Endodermal cell (in vitro differentiated cells): ENCODE measurements at regions not wholly inside any gene's neighbourhood (a gene's known extent, or its start where the extent isn't known, plus 50 kb on each side); places are given as distances from the start of the nearest gene placed in this dataset.

Experiments
- DNase-seq: peaks from one replicate; pipeline ENCODE4 v3.0.0-alpha.2; 2017
- H3K27ac ChIP-seq: 2 replicates; pipeline ENCODE4 v1.5.1; 2013; ENCODE audit warnings: mild to moderate bottlenecking, low read depth, low read length, moderate library complexity
- H3K27me3 ChIP-seq: 2 replicates; pipeline ENCODE4 v1.6.1; 2013; ENCODE audit warnings: mild to moderate bottlenecking, low read length, moderate library complexity; ENCODE audit not compliant: insufficient read depth, control insufficient read depth, poor library complexity, severe bottlenecking
- H3K36me3 ChIP-seq: 2 replicates; pipeline ENCODE4 v1.7.0; 2013; ENCODE audit warnings: mild to moderate bottlenecking, low read length, moderate library complexity; ENCODE audit not compliant: control insufficient read depth, insufficient read depth
- H3K4me1 ChIP-seq: one replicate; pipeline ENCODE4 v1.7.0; 2013; ENCODE audit warnings: low read length; ENCODE audit not compliant: control insufficient read depth, insufficient read depth
- H3K4me3 ChIP-seq: 2 replicates; pipeline ENCODE4 v1.5.1; 2013; ENCODE audit warnings: mild to moderate bottlenecking, low read length, moderate library complexity
- H3K9ac ChIP-seq: 2 replicates; pipeline ENCODE4 v1.6.1; 2013; ENCODE audit warnings: mild to moderate bottlenecking, low read length, moderate library complexity; ENCODE audit not compliant: poor library complexity, severe bottlenecking; ENCODE audit errors: extremely low read depth
- H3K9me3 ChIP-seq: 2 replicates; pipeline ENCODE4 v1.6.1; 2013; ENCODE audit warnings: mild to moderate bottlenecking, low read length, moderate library complexity; ENCODE audit not compliant: control insufficient read depth
- H3K27ac Mint-ChIP-seq: 2 replicates; pipeline ENCODE4 v1.8.0; 2020; ENCODE audit warnings: mixed read lengths
- H3K27me3 Mint-ChIP-seq: 2 replicates; pipeline ENCODE4 v1.8.0; 2021; ENCODE audit warnings: mild to moderate bottlenecking, mixed read lengths; ENCODE audit not compliant: insufficient read depth
- H3K36me3 Mint-ChIP-seq: 2 replicates; pipeline ENCODE4 v1.8.0; 2020; ENCODE audit warnings: low read depth, mixed read lengths
- H3K4me1 Mint-ChIP-seq: 2 replicates; pipeline ENCODE4 v1.8.0; 2020; ENCODE audit warnings: mixed read lengths
- H3K4me3 Mint-ChIP-seq: 2 replicates; pipeline ENCODE4 v1.8.0; 2020; ENCODE audit warnings: mild to moderate bottlenecking, moderate library complexity, mixed read lengths
- H3K9me3 Mint-ChIP-seq: 2 replicates; pipeline ENCODE4 v1.8.0; 2020; ENCODE audit warnings: mild to moderate bottlenecking, mixed read lengths
- WGBS, 2 experiments: methylation state at CpG; one replicate each; pipeline versions ENCODE4 v1.1.5 to v1.1.7; 2013; ENCODE audit warnings: missing lambda C conversion rate in 2 of 2, mixed read lengths in 1 of 2; ENCODE audit not compliant: insufficient coverage in 1 of 2, insufficient read length in 1 of 2; 5-methylcytosine and 5-hydroxymethylcytosine counted together
- TF ChIP-seq, protein P1 (sequence below): fragments of 200-600 bp; sonication (generic); conservative IDR thresholded peaks from 2 replicates; pipeline ENCODE4 v1.5.0; 2021; ENCODE audit warnings: antibody characterized with exemption, mild to moderate bottlenecking

DNA sequence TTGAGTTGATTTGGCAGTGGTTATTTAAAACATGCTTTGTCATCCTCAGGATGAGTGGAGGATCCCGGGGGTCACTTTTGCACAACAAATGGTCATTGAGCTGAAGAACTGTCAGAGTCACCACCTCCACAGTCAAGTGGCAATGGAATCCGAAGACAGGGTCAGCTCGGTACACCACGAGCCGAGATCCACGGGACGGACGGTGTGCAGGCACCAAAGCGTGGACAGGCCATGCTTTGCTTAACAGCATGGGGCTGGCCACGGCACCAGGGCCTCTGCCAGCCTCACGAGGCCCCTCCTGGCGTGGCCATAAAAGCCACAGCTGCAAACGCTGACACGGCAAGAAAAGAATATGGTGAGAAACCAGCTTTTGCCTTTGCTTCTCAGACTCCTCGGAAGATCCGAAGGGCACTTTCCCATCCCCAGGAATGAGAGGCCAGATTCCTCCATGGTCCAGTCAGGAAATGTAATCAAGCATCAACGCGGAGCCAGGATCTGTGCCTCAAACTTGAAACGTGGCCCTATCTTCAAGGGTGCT is 152.2 kb upstream of the DIO3 start:
- H3K27me3 ChIP-seq, result no peaks in the 10 kb centered on the region
- Mint-ChIP-seq H3K4me3 (no peak overlapping the region), H3K4me1 (peaks cover 13% of the 10 kb centered on the region), H3K36me3 (no peaks in the 10 kb centered on the region), H3K9me3 (no peaks in the 10 kb centered on the region), H3K27me3 (peaks cover 8% of the 10 kb centered on the region), H3K27ac (no peak overlapping the region)
- no peaks in the 10 kb centered on the region for H3K4me1 ChIP-seq
- TF ChIP-seq, protein P1, sequence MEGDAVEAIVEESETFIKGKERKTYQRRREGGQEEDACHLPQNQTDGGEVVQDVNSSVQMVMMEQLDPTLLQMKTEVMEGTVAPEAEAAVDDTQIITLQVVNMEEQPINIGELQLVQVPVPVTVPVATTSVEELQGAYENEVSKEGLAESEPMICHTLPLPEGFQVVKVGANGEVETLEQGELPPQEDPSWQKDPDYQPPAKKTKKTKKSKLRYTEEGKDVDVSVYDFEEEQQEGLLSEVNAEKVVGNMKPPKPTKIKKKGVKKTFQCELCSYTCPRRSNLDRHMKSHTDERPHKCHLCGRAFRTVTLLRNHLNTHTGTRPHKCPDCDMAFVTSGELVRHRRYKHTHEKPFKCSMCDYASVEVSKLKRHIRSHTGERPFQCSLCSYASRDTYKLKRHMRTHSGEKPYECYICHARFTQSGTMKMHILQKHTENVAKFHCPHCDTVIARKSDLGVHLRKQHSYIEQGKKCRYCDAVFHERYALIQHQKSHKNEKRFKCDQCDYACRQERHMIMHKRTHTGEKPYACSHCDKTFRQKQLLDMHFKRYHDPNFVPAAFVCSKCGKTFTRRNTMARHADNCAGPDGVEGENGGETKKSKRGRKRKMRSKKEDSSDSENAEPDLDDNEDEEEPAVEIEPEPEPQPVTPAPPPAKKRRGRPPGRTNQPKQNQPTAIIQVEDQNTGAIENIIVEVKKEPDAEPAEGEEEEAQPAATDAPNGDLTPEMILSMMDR, result no peak
- H3K4me3 ChIP-seq, result no peak overlapping the region
- H3K9ac ChIP-seq, result no peak overlapping the region
- DNase-seq, result no peak
- H3K9me3 ChIP-seq, result no peaks in the 10 kb centered on the region
- H3K36me3 ChIP-seq, result no peaks in the 10 kb centered on the region
- no peak overlapping the region for H3K27ac ChIP-seq
- 93 to 98% methylated on average over 19 of the region's 19 CpGs for WGBS, 2 experiments

- Mint-ChIP-seq H3K27me3 (peaks cover 9% of the 10 kb centered on the region), H3K27ac (no peak overlapping the region), H3K9me3 (no peaks in the 10 kb centered on the region), H3K4me3 (no peak overlapping the region), H3K4me1 (peaks cover 8% of the 10 kb centered on the region), H3K36me3 (no peaks in the 10 kb centered on the region)
- WGBS, 2 experiments, result 78 to 87% methylated on average over 4 to 5 of the region's 5 CpGs
- no peak overlapping the region for H3K4me3 ChIP-seq
- H3K9me3 ChIP-seq, result no peaks in the 10 kb centered on the region
- no peaks in the 10 kb centered on the region for H3K36me3 ChIP-seq
- no peak for DNase-seq
- H3K27ac ChIP-seq, result no peak overlapping the region
- no peak overlapping the region for H3K9ac ChIP-seq
- no peaks in the 10 kb centered on the region for H3K4me1 ChIP-seq
- H3K27me3 ChIP-seq, result no peaks in the 10 kb centered on the region
- TF ChIP-seq, protein P1, result peak; percentile 60
Observed at GRCh38 chr14:101410126-101410525, 151.2 kb upstream of the DIO3 start.

- Mint-ChIP-seq H3K4me3 (no peak overlapping the region), H3K27me3 (peaks cover 9% of the 10 kb centered on the region), H3K36me3 (no peaks in the 10 kb centered on the region), H3K9me3 (no peaks in the 10 kb centered on the region), H3K4me1 (peaks cover 8% of the 10 kb centered on the region), H3K27ac (no peak overlapping the region)
- H3K9me3 ChIP-seq, result no peaks in the 10 kb centered on the region
- WGBS, 2 experiments, result 95 to 100% methylated on average over 3 to 9 of the region's 9 CpGs
- H3K36me3 ChIP-seq, result no peaks in the 10 kb centered on the region
- H3K4me1 ChIP-seq, result no peaks in the 10 kb centered on the region
- no peak overlapping the region for H3K27ac ChIP-seq
- H3K4me3 ChIP-seq, result no peak overlapping the region
- no peak for DNase-seq
- H3K27me3 ChIP-seq, result no peaks in the 10 kb centered on the region
- no peak overlapping the region for H3K9ac ChIP-seq
- TF ChIP-seq, protein P1, result no peak
Observed at GRCh38 chr14:101411151-101411550, 150.1 kb upstream of the DIO3 start.
